Mammary epithelial cell (primary cell): ENCODE measurements at regions not wholly inside any gene's neighbourhood (a gene's known extent, or its start where the extent isn't known, plus 50 kb on each side); places are given as distances from the start of the nearest gene placed in this dataset.

Experiments used
- CTCF ChIP-seq, 2 donors: IDR thresholded peaks in 1 of 2; conservative IDR thresholded peaks in 1 of 2; 2 replicates each; pipeline ENCODE4 v1.5.1; 2011 to 2012; ENCODE audit warnings: inconsistent platforms in 2 of 2, low read length in 2 of 2, mild to moderate bottlenecking in 2 of 2, control low read depth in 1 of 2, low read depth in 1 of 2; ENCODE audit not compliant: insufficient read depth in 1 of 2; ENCODE audit errors: extremely low read depth in 1 of 2
- EZH2 ChIP-seq: IDR thresholded peaks from 2 replicates; pipeline ENCODE4 v1.6.1; 2012; ENCODE audit warnings: low read length, inconsistent platforms, borderline replicate concordance

GRCh38 chr4:164383058-164383357 is 370.9 kb upstream of the SMIM31 start:
- TF ChIP-seq CTCF (conservative IDR thresholded peaks at IDR 0.05 in 1 of 2, IDR thresholded peaks at IDR 0.05 in 1 of 2; ENCODE audit: extremely low read depth in 1 of 2, insufficient read depth in 1 of 2, low read depth in 1 of 2, low read length in 2 of 2) (no peak), EZH2 (peak; percentile 70)
